T-helper 1 cell treated with Interleukin-12 subunit alpha and Interleukin-12 subunit beta and Interleukin-4 antibody, amounts not matched to agents 30 μg/mL and 1 μg/mL, for 36 hours (primary cell): ENCODE measurements at regions not wholly inside any gene's neighbourhood (a gene's known extent, or its start where the extent isn't known, plus 50 kb on each side); places are given as distances from the start of the nearest gene placed in this dataset.
"Not testable (repeated sequence)": the region's sequence is repeated elsewhere in the genome, so short reads cannot be mapped to it uniquely, and the experiment has no call there.

Experiments
- H3K27ac Mint-ChIP-seq: one replicate; pipeline ENCODE4 v1.8.0; 2021; ENCODE audit warnings: mild to moderate bottlenecking, mixed read lengths
- H3K27me3 Mint-ChIP-seq: one replicate; pipeline ENCODE4 v1.8.0; 2021; ENCODE audit warnings: low read depth, mixed read lengths
- H3K36me3 Mint-ChIP-seq: one replicate; pipeline ENCODE4 v1.8.0; 2021; ENCODE audit warnings: low read depth, mixed read lengths
- H3K4me1 Mint-ChIP-seq: one replicate; pipeline ENCODE4 v1.8.0; 2021; ENCODE audit warnings: low read depth, mixed read lengths
- H3K4me3 Mint-ChIP-seq: one replicate; pipeline ENCODE4 v1.8.0; 2021; ENCODE audit warnings: mild to moderate bottlenecking, moderate library complexity, mixed read lengths
- H3K9me3 Mint-ChIP-seq: one replicate; pipeline ENCODE4 v1.8.0; 2021; ENCODE audit warnings: mixed read lengths

GRCh38 chr5:40141896-40142295 lies 537.8 kb upstream of the PTGER4 start:
- no peaks in the 10 kb centered on the region for H3K4me1 Mint-ChIP-seq
- no peaks in the 10 kb centered on the region for H3K9me3 Mint-ChIP-seq
- no peak overlapping the region for H3K27ac Mint-ChIP-seq
- H3K4me3 Mint-ChIP-seq = no peak overlapping the region
- H3K36me3 Mint-ChIP-seq = no peaks in the 10 kb centered on the region
- H3K27me3 Mint-ChIP-seq = no peaks in the 10 kb centered on the region

DNA sequence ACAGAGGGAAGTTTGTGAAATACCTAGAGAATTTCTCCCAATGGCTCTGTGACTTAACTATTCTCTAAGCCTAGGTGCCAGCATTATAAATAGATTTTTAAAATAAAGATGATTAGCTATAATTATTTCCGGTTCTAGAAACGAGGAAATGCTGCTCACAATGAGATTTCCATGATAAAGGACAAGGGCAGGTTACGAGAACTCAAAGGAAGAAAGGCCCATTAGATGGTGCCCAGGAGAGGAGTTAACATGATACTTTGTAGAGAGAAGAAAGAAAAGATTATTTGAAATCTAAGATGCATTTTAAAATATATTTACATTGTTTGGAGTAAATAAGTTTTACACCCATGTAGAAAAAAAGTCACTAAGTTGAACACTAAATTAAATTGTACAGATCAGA lies 538.3 kb upstream of the PTGER4 start:
- Mint-ChIP-seq H3K27ac (no peak overlapping the region), H3K36me3 (no peaks in the 10 kb centered on the region), H3K4me1 (no peaks in the 10 kb centered on the region), H3K27me3 (no peaks in the 10 kb centered on the region), H3K4me3 (no peak overlapping the region), H3K9me3 (no peaks in the 10 kb centered on the region)

DNA sequence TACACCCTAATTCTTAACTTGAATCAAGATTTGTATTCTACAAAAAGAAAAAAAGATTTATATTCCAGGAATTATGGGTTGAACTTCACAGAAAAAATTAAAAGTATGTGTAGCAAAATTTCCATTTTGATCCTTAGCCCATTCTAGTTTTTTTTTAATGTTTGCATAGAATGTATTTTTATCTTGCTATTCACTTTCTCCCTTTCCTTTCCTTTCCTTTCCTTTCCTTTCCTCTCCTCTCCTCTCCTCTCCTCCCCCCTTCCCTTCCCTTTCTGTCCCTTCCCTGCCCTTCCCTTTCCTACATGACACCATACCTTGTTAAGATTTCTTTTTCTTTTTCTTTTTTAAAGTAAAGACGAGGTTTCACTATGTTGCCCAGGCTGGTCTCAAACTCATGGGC lies 542.5 kb upstream of the PTGER4 start:
- Mint-ChIP-seq H3K27me3 (no peaks in the 10 kb centered on the region), H3K4me1 (no peaks in the 10 kb centered on the region), H3K4me3 (no peak overlapping the region), H3K36me3 (peaks cover 2% of the 10 kb centered on the region), H3K27ac (no peak overlapping the region), H3K9me3 (peaks cover 9% of the 10 kb centered on the region)

DNA sequence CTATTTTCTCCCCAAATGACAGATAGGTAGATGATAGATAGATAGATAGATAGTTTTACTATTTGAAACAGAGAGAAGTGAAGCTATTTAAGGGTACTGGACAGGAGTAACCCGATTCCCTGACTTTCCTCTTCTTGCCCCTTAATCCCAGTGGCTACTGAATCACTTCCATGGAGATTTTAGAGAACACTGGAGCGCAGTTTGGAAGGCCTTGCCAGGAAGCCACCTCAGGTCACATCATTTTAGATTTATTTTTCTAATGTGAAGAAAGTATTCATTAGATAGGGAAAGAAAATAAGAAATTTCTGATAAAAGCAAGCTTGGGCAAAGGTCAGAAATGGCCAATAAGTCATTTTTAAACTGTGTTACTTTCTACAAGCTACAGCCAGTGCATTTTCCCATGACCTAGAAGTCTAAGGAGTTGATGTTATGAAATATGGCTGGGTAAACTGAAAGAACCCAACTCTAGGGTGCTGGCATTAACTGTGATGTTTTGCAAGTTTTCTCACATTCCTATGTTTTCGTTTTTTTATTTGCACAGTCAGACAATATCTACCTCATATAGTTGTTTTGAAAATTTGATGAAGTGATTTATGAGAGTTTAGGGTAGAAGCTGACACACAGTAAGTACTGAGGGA lies 544.7 kb upstream of the PTGER4 start:
- no peak overlapping the region for H3K4me3 Mint-ChIP-seq
- H3K9me3 Mint-ChIP-seq = peaks cover 19% of the 10 kb centered on the region
- H3K27ac Mint-ChIP-seq = no peak overlapping the region
- no peaks in the 10 kb centered on the region for H3K4me1 Mint-ChIP-seq
- no peaks in the 10 kb centered on the region for H3K27me3 Mint-ChIP-seq
- H3K36me3 Mint-ChIP-seq = peaks cover 3% of the 10 kb centered on the region

- Mint-ChIP-seq H3K27me3 (no peaks in the 10 kb centered on the region), H3K9me3 (peaks cover 62% of the 10 kb centered on the region), H3K4me3 (no peak overlapping the region), H3K27ac (no peak overlapping the region), H3K4me1 (peaks cover 12% of the 10 kb centered on the region), H3K36me3 (peaks cover 17% of the 10 kb centered on the region)
These were observed 555.3 kb upstream of the PTGER4 start for GRCh38 chr5:40124367-40124766.

GRCh38 chr5:40121236-40121635 lies 558.5 kb upstream of the PTGER4 start:
- peaks cover 8% of the 10 kb centered on the region for H3K36me3 Mint-ChIP-seq
- H3K27me3 Mint-ChIP-seq = no peaks in the 10 kb centered on the region
- no peak overlapping the region for H3K27ac Mint-ChIP-seq
- H3K9me3 Mint-ChIP-seq = peaks cover 46% of the 10 kb centered on the region
- no peaks in the 10 kb centered on the region for H3K4me1 Mint-ChIP-seq
- no peak overlapping the region for H3K4me3 Mint-ChIP-seq

DNA sequence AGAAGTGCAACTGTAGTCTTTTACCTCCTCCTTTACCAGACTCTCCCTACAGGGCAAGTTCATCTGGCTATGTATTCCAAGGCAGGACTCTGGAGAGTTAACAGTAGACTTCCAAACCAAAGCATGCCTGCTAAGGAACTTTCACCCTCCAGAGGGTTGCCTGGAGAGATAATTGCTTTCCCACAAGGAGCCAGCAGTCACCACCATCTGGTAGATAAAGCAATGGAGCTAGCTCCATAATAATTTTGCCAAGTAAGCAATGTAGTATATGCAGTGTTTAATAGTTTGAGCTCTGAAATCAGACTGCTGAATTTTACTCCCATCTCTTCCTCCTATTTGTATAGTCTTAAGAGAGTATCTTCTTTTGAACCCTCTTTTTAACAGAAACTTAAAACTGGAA lies 566.8 kb upstream of the PTGER4 start:
- H3K27me3 Mint-ChIP-seq = no peaks in the 10 kb centered on the region

DNA sequence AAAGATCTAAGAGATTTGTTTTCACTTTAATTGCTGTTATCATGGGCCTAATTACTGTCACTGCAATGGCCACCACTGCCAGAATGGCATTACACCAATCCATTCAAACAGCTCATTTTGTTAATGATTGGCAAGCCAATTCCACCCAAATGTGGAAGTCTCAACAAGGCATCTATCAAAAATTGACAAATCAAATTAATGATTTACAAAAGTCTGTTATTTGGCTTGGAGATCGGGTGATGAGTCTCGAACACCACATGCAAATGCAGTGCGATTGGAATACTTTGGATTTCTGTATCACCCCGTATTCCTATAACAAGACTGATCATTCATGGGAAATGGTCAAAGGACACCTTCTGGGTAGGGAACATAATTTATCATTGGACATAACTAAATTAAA lies 568.7 kb upstream of the PTGER4 start:
- H3K36me3 Mint-ChIP-seq, H3K27ac Mint-ChIP-seq, H3K27me3 Mint-ChIP-seq, H3K4me1 Mint-ChIP-seq, H3K9me3 Mint-ChIP-seq, H3K4me3 Mint-ChIP-seq: not testable (repeated sequence)

More for the DNA sequence above, 566.8 kb upstream of the PTGER4 start:
- no peak overlapping the region for H3K4me3 Mint-ChIP-seq
- H3K27ac Mint-ChIP-seq = no peak overlapping the region
- H3K4me1 Mint-ChIP-seq = no peaks in the 10 kb centered on the region
- no peaks in the 10 kb centered on the region for H3K36me3 Mint-ChIP-seq
- H3K9me3 Mint-ChIP-seq = peaks cover 5% of the 10 kb centered on the region

- H3K27ac Mint-ChIP-seq, H3K36me3 Mint-ChIP-seq, H3K4me1 Mint-ChIP-seq, H3K4me3 Mint-ChIP-seq, H3K27me3 Mint-ChIP-seq: not testable (repeated sequence)
- peaks cover 15% of the 10 kb centered on the region for H3K9me3 Mint-ChIP-seq
These were observed 570.8 kb upstream of the PTGER4 start for GRCh38 chr5:40108764-40109390.

- not testable (repeated sequence) for H3K27me3 Mint-ChIP-seq, H3K27ac Mint-ChIP-seq, H3K36me3 Mint-ChIP-seq, H3K4me1 Mint-ChIP-seq, H3K4me3 Mint-ChIP-seq
- H3K9me3 Mint-ChIP-seq = peaks cover 20% of the 10 kb centered on the region
These were observed 571.9 kb upstream of the PTGER4 start for GRCh38 chr5:40107786-40108185.

DNA sequence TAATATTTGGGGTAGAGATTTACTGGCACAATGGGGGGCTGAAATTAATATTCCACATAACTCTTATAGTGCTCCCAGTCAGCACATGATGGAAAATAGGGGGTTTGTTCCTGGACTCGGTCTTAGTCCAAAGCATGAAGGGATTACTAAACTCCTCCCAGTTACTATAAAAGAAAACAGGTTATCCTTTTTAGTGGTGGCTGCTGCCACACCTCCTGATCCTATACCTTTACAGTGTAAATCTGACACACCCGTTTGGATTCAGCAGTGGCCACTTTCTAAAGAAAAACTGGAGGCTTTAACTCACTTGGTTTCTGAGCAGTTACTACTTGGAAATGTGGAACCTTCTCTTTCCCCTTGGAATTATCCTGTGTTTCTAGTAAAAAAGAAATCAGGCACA lies 572.9 kb upstream of the PTGER4 start:
- Mint-ChIP-seq H3K4me1 (no peaks in the 10 kb centered on the region), H3K36me3 (no peaks in the 10 kb centered on the region), H3K27me3 (no peaks in the 10 kb centered on the region), H3K9me3 (peaks cover 16% of the 10 kb centered on the region), H3K27ac (no peak overlapping the region), H3K4me3 (no peak overlapping the region)

DNA sequence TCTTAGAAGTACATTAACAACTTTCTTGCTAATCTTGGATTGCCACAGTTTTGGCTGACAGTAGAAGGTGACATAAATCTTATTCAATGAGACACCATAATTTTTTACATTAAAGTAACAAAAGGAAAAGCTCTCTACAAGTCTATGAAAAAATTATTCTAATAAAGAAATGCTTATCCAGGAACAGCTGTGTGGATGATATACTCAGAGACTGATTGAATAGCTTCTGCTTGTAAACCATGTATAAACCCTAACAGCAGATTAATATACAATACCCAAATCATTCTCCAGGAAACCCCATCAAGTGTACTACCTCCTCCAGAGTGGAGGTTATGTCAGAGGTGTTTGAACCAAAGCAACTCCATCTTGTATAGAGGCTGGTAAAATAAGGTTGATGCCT lies 581.4 kb upstream of the PTGER4 start:
- H3K4me1 Mint-ChIP-seq = no peaks in the 10 kb centered on the region
- no peak overlapping the region for H3K27ac Mint-ChIP-seq
- H3K4me3 Mint-ChIP-seq = no peak overlapping the region
- peaks cover 19% of the 10 kb centered on the region for H3K9me3 Mint-ChIP-seq
- H3K36me3 Mint-ChIP-seq = no peaks in the 10 kb centered on the region
- peaks cover 3% of the 10 kb centered on the region for H3K27me3 Mint-ChIP-seq

- H3K9me3 Mint-ChIP-seq = peaks cover 32% of the 10 kb centered on the region
- H3K36me3 Mint-ChIP-seq = peaks cover 6% of the 10 kb centered on the region
- H3K27ac Mint-ChIP-seq = no peak overlapping the region
- no peaks in the 10 kb centered on the region for H3K4me1 Mint-ChIP-seq
- no peaks in the 10 kb centered on the region for H3K27me3 Mint-ChIP-seq
- no peak overlapping the region for H3K4me3 Mint-ChIP-seq
These were observed 586.2 kb upstream of the PTGER4 start for GRCh38 chr5:40093550-40093949.

- Mint-ChIP-seq H3K9me3 (peaks cover 34% of the 10 kb centered on the region), H3K27me3 (no peaks in the 10 kb centered on the region), H3K4me3 (no peak overlapping the region), H3K27ac (no peak overlapping the region), H3K4me1 (no peaks in the 10 kb centered on the region), H3K36me3 (peaks cover 6% of the 10 kb centered on the region)
These were observed 590.4 kb upstream of the PTGER4 start for GRCh38 chr5:40089269-40089668.

GRCh38 chr5:40084614-40085013 lies 595.1 kb upstream of the PTGER4 start:
- no peaks in the 10 kb centered on the region for H3K36me3 Mint-ChIP-seq

GRCh38 chr5:40082313-40082712 lies 597.4 kb upstream of the PTGER4 start:
- Mint-ChIP-seq H3K9me3 (peaks cover 11% of the 10 kb centered on the region), H3K4me1 (no peaks in the 10 kb centered on the region), H3K27me3 (no peaks in the 10 kb centered on the region), H3K36me3 (no peaks in the 10 kb centered on the region), H3K27ac (no peak overlapping the region), H3K4me3 (no peak overlapping the region)

More at GRCh38 chr5:40084614-40085013, 595.1 kb upstream of the PTGER4 start:
- H3K27me3 Mint-ChIP-seq = no peaks in the 10 kb centered on the region
- no peak overlapping the region for H3K4me3 Mint-ChIP-seq
- no peaks in the 10 kb centered on the region for H3K4me1 Mint-ChIP-seq
- peaks cover 14% of the 10 kb centered on the region for H3K9me3 Mint-ChIP-seq
- H3K27ac Mint-ChIP-seq = no peak overlapping the region
